ENCODE measurements at regions not wholly inside any gene's neighbourhood (a gene's known extent, or its start where the extent isn't known, plus 50 kb on each side); places are given as distances from the start of the nearest gene placed in this dataset.
"Not testable (repeated sequence)": the region's sequence is repeated elsewhere in the genome, so short reads cannot be mapped to it uniquely, and the experiment has no call there.

DNA sequence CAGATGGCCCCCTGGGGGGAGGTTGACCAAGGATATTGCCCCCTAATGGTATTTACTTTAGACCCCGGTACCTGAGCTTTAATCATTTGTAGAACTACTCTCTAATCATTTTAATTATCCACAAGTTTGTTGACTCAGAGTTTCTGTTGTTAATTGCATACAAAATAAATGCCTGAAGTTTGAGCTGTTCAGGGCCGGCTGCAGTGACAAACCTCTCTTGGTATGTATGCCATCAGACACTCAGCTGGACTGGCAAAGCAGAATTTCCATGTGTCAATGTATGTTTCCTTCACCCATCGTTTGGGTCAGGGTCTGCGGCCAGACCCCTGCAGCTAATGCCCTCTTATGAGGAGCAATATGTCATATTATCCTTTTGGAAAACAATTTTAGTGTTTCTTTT, 1624.2 kb downstream of the CDY2B start:
- TF ChIP-seq, protein P1, sequence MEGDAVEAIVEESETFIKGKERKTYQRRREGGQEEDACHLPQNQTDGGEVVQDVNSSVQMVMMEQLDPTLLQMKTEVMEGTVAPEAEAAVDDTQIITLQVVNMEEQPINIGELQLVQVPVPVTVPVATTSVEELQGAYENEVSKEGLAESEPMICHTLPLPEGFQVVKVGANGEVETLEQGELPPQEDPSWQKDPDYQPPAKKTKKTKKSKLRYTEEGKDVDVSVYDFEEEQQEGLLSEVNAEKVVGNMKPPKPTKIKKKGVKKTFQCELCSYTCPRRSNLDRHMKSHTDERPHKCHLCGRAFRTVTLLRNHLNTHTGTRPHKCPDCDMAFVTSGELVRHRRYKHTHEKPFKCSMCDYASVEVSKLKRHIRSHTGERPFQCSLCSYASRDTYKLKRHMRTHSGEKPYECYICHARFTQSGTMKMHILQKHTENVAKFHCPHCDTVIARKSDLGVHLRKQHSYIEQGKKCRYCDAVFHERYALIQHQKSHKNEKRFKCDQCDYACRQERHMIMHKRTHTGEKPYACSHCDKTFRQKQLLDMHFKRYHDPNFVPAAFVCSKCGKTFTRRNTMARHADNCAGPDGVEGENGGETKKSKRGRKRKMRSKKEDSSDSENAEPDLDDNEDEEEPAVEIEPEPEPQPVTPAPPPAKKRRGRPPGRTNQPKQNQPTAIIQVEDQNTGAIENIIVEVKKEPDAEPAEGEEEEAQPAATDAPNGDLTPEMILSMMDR (IDR thresholded peaks at IDR 0.05) = not testable (repeated sequence)
- TF ChIP-seq POLR2A (IDR thresholded peaks at IDR 0.05) = not testable (repeated sequence)

Data from heart left ventricle (tissue), 13 donors.